ENCODE measurements at regions not wholly inside any gene's neighbourhood (a gene's known extent, or its start where the extent isn't known, plus 50 kb on each side); places are given as distances from the start of the nearest gene placed in this dataset.

GRCh38 chr3:35498506-35499210 is 140.7 kb upstream of the ARPP21 start:
- DNase-seq (ENCODE audit: low spot score) = no peak

- DNase-seq (ENCODE audit: low spot score) = no peak
These were observed 138.5 kb upstream of the ARPP21 start for GRCh38 chr3:35500641-35501350.

- no peak for DNase-seq (ENCODE audit: low spot score)
These were observed 136.6 kb upstream of the ARPP21 start for GRCh38 chr3:35502699-35503098.

GRCh38 chr3:35505181-35505580 is 134.1 kb upstream of the ARPP21 start:
- DNase-seq (ENCODE audit: low spot score) = no peak

- no peak for DNase-seq (ENCODE audit: low spot score)
These were observed 133.6 kb upstream of the ARPP21 start for GRCh38 chr3:35505772-35506171.

- DNase-seq (ENCODE audit: low spot score) = no peak
These were observed 119.4 kb upstream of the ARPP21 start for GRCh38 chr3:35519936-35520335.

GRCh38 chr3:35521196-35521595 is 118.1 kb upstream of the ARPP21 start:
- no peak for DNase-seq (ENCODE audit: low spot score)

- no peak for DNase-seq (ENCODE audit: low spot score)
These were observed 116.9 kb upstream of the ARPP21 start for GRCh38 chr3:35522450-35522849.

GRCh38 chr3:35523074-35523473 is 116.3 kb upstream of the ARPP21 start:
- DNase-seq (ENCODE audit: low spot score) = no peak

GRCh38 chr3:35523838-35524237 is 115.5 kb upstream of the ARPP21 start:
- DNase-seq (ENCODE audit: low spot score) = no peak

GRCh38 chr3:35524856-35525255 is 114.5 kb upstream of the ARPP21 start:
- no peak for DNase-seq (ENCODE audit: low spot score)

GRCh38 chr3:35528728-35529127 is 110.6 kb upstream of the ARPP21 start:
- no peak for DNase-seq (ENCODE audit: low spot score)

- DNase-seq (ENCODE audit: low spot score) = no peak
These were observed 110.0 kb upstream of the ARPP21 start for GRCh38 chr3:35529337-35529736.

GRCh38 chr3:35537265-35537664 is 102.1 kb upstream of the ARPP21 start:
- DNase-seq (ENCODE audit: low spot score) = no peak

- no peak for DNase-seq (ENCODE audit: low spot score)
These were observed 94.3 kb upstream of the ARPP21 start for GRCh38 chr3:35544976-35545375.

- no peak for DNase-seq (ENCODE audit: low spot score)
These were observed 89.6 kb upstream of the ARPP21 start for GRCh38 chr3:35549690-35550089.

GRCh38 chr3:35562141-35562540 is 77.2 kb upstream of the ARPP21 start:
- no peak for DNase-seq (ENCODE audit: low spot score)

GRCh38 chr3:35565048-35565447 is 74.3 kb upstream of the ARPP21 start:
- no peak for DNase-seq (ENCODE audit: low spot score)
